GM19035 (cell line): ENCODE measurements at regions not wholly inside any gene's neighbourhood (a gene's known extent, or its start where the extent isn't known, plus 50 kb on each side); places are given as distances from the start of the nearest gene placed in this dataset.
"Not testable (repeated sequence)": the region's sequence is repeated elsewhere in the genome, so short reads cannot be mapped to it uniquely, and the experiment has no call there.

Source experiments
- ATAC-seq: cut with Tn5 transposase; IDR thresholded peaks from one replicate; pipeline ENCODE4 v1.9.1; 2021; ENCODE audit not compliant: unreplicated experiment

- no peak for ATAC-seq
Measured at GRCh38 chr3:164470471-164470870, 607.8 kb downstream of the SI start.

GRCh38 chr3:164468055-164468454, 610.2 kb downstream of the SI start:
- ATAC-seq, result no peak

GRCh38 chr3:164467007-164467406, 611.3 kb downstream of the SI start:
- no peak for ATAC-seq

- ATAC-seq, result no peak
Measured at GRCh38 chr3:164465172-164465571, 613.1 kb downstream of the SI start.

GRCh38 chr3:164460851-164461250, 617.4 kb downstream of the SI start:
- ATAC-seq, result no peak

- no peak for ATAC-seq
Measured at GRCh38 chr3:164459521-164460151, 618.7 kb downstream of the SI start.

GRCh38 chr3:164458986-164459385, 619.3 kb downstream of the SI start:
- no peak for ATAC-seq

- no peak for ATAC-seq
Measured at GRCh38 chr3:164453714-164454113, 624.6 kb downstream of the SI start.

- no peak for ATAC-seq
Measured at GRCh38 chr3:164452707-164453106, 625.6 kb downstream of the SI start.

GRCh38 chr3:164451072-164451910, 627.0 kb downstream of the SI start:
- no peak for ATAC-seq

GRCh38 chr3:164450276-164450905, 627.9 kb downstream of the SI start:
- no peak for ATAC-seq

- no peak for ATAC-seq
Measured at GRCh38 chr3:164419220-164419619, 659.1 kb downstream of the SI start.

GRCh38 chr3:164418414-164418813, 659.9 kb downstream of the SI start:
- ATAC-seq, result no peak

GRCh38 chr3:164417955-164418354, 660.3 kb downstream of the SI start:
- ATAC-seq, result no peak

GRCh38 chr3:164416491-164417222, 661.6 kb downstream of the SI start:
- no peak for ATAC-seq

GRCh38 chr3:164408326-164408725, 670.0 kb downstream of the SI start:
- no peak for ATAC-seq

GRCh38 chr3:164407111-164407510, 671.2 kb downstream of the SI start:
- no peak for ATAC-seq

- ATAC-seq, result no peak
Measured at GRCh38 chr3:164406281-164406680, 672.0 kb downstream of the SI start.

- ATAC-seq, result no peak
Measured at GRCh38 chr3:164401923-164402322, 676.4 kb downstream of the SI start.

- not testable (repeated sequence) for ATAC-seq
Measured at GRCh38 chr3:164401440-164401839, 676.9 kb downstream of the SI start.

GRCh38 chr3:164397462-164397861, 680.8 kb downstream of the SI start:
- no peak for ATAC-seq
